ENCODE measurements at regions not wholly inside any gene's neighbourhood (a gene's known extent, or its start where the extent isn't known, plus 50 kb on each side); places are given as distances from the start of the nearest gene placed in this dataset.
"Not testable (repeated sequence)": the region's sequence is repeated elsewhere in the genome, so short reads cannot be mapped to it uniquely, and the experiment has no call there.

DNA sequence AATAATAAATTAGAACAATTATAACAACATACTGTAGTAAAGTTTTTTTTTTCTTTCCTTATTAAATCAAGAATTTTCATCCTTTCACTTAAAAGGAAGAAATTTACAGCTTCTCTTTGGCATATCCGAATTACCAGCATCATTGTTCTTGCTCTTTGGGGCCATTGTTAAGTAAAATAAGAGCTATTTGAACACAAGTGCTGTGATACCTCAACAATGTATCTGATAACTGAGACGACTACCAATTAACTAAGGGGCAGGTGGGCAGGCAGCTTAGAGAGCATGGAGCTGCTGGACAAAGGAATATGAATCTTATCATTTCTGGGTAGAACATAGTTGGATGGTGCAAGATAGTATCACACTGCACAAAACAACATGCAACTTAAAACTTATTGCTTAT, 719.9 kb upstream of the TMPRSS15 start:
- DNase-seq, result no peak

DNA sequence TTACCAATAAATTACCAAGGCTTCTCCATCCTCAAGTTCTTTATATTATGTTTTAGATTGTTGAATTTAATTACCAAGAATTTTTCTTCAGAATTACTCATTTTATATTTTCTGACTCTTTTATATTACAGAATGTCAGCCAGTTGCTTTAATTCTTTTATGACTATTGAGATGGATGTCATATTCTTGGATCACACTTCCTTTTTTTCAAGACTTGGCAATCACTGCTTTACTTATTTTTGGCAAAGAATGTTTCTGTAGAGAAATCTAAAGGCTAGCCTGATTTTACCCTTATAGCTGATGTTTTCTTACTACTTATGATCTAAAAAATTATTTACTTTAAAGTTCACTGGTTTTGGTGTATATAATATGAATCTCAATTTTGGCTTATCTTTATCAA, 721.1 kb upstream of the TMPRSS15 start:
- DNase-seq, result no peak

- DNase-seq, result no peak
Measured at GRCh38 chr21:19130379-19131028, 726.9 kb upstream of the TMPRSS15 start.

DNA sequence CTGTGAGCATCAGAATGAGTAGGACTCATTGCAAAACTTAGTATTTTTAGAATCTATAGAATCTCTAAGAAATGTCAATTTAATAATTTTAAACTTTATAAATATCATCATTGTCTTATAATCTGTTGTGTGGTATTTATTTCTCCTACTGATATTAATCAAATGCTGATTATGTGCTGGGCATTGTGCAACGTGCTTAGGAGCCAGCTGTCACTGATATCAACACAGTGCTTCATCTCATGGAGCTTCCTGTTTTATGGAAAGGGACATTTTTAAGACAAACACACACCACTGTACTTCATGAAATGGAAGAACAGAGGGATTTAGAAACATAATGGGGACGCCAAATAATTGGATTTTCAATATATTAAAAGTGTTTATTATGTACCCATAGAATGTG, 737.9 kb upstream of the TMPRSS15 start:
- no peak for DNase-seq

GRCh38 chr21:19145682-19146293, 742.2 kb upstream of the TMPRSS15 start:
- no peak for DNase-seq

DNA sequence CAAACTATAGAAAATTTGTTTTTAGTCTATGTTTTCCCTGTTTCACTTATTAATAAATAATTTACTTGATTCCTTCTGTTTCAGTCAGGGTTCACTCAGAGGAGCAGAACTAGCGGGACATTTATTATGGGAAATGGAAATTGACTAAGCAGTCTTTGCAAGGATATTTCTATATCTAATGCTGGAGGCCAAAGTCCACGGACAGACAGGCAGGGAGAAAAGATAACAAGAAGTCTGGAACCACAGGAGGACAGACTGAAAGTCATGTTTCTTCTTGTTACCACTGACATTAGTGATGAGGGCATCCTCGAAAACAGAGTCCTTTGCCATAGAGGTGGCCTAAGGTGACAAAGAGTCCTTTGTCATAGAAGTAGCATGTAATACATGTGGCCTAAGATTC, 744.5 kb upstream of the TMPRSS15 start:
- DNase-seq, result no peak

DNA sequence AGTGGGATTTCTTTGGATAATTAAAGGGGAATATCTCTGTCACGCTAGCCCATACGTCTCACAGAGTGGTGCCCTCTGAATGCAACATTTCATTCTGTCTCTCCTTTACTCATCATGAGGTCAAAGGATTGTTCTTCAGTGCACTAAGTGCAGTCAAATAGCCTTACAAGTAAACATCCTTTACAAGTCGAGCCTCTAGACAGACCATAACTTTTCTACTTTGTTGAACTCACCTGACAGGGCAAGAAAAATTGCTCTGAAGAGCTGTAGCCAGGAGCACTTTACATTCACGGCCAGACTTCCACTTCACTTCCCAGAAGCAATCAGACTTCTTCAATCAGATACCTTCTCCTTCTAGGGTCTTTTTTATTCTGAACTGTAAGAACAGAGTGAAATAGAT, 768.0 kb upstream of the TMPRSS15 start:
- DNase-seq, result no peak

GRCh38 chr21:19181604-19182140, 778.1 kb upstream of the TMPRSS15 start:
- no peak for DNase-seq

DNA sequence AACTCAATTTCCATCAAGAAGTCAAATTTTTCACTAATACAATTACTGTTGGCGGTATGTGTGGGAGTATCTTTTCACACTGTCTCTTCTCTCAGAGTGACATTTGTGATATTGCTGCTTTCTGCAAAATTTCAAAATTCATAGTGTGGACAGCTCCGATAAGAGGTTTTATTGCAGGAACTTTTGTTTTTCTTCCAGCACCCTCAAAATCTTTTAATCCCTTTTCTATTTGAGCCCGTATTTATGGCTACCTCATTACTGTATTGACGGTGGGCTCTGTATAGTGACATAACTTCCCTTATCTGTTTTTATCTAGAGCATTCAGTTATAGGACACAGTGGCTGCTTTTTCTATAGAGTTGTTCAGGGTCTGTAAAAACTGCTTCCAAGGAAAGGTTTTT, 794.4 kb upstream of the TMPRSS15 start:
- DNase-seq, result no peak

DNA sequence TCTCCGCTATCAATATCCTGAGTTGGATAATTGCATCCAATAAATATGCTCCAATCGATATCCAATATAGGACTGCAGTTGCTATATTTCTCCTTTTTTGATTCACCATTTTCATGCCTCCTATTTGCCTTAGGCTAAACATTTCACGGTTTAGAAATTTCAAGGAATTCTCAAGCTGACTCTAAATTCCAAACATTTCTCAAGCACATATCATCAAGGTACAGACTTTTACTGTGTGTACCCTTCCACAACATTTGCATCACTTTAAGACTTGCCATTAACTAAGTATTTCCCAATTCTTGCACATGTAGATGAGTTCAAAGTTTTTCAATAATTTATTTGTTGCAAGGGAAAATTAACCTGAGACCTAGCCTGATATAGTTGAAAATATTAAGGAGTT, 795.2 kb upstream of the TMPRSS15 start:
- DNase-seq, result no peak

- DNase-seq, result no peak
Measured at GRCh38 chr21:19218163-19218562, 814.6 kb upstream of the TMPRSS15 start.

DNA sequence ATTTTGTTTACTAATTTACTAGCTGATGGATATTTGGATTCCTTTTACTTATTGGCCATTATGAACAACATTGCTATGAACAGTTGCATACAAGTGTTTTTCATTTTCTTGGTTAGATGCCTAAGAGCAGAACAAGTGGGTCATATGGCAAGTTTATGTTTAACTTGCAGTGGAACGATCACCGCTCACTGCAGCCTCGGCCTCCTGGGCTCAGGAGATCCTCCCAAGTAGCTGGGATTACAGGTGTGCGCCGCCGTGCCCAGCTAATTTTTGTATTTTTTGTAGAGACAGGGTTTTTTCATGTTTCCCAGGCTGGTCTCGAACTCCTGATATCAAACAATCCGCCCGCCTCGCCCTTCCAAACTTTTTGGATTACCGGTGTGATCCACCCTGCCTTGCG, 820.5 kb upstream of the TMPRSS15 start:
- DNase-seq, result no peak

DNA sequence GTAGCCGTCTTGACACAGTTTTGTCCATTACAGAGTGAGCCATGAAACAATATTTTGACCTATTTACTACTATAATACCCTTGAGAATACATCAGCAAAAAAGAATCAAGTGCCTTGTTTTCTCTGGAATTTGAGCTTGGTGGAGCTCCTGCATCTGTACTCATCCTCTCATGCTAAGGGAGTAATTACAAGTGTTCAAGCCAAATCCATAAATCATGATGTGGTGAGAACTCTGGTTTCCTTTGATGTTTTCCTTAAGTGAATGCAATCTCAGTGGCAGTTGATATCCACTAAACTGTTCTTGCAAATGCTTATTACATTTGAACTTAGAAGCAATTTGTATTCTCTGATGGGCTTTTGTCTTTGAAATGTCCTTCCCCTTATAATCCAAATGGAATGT, 824.6 kb upstream of the TMPRSS15 start:
- DNase-seq, result no peak

DNA sequence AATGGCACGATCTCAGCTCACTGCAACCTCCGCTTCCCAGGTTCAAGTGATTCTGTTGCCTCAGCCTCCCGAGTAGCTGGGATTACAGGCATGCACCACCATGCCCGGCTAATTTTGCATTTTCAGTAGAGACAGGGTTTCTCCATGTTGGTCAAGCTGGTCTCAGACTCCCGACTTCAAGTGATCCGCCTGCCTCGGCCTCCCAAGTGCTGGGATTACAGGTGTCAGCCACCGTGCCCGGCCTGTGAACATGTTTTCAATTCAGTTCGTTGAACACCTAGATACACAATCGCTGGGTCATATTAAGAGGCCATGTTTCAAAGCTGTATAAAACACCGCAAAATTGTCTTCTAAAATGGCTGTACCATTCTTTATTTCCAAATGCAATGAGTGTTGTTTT, 830.3 kb upstream of the TMPRSS15 start:
- not testable (repeated sequence) for DNase-seq

- no peak for DNase-seq
Measured at GRCh38 chr21:19236209-19236608, 832.6 kb upstream of the TMPRSS15 start.

DNA sequence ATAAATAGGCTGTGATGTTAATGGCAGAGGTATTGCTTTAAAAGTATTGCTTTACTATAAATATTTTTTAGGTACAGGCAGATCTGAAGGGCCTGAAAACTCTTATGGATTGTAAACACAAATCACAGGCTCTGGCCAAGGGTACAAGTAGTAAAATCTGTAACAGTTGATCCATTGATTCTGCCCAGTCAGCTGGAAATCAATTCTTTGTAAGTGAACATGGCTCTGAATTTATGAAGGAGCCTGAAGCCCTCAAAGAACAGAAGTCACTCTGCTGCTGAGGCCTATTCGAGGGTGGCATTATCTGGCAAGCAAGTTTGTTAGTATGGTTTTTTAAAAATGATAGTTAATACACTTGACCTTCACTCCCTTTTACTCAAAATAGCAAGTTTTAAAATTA, 834.0 kb upstream of the TMPRSS15 start:
- DNase-seq, result no peak

GRCh38 chr21:19239696-19240095, 836.1 kb upstream of the TMPRSS15 start:
- DNase-seq, result no peak

- DNase-seq, result no peak
Measured at GRCh38 chr21:19244502-19245187, 841.1 kb upstream of the TMPRSS15 start.

GRCh38 chr21:19245188-19245580, 841.6 kb upstream of the TMPRSS15 start:
- DNase-seq, result no peak

DNA sequence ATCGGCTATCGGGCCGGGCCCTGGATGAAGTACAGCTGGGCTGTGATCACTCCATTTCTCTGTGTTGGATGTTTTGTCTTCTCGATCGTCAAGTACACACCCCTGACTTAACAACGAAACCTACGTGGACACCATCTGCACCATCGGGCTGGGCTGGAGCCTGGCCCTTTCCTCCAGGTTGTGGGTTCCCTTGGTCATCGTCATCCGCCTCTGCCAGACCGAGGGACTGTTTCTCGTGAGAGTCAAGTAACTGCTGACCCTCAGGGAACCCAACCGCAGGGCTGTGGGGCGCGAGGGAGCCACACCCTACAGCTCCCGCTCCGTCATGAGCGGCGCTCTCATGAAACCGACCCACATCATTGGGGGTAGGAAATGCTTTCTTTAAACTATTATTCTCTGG, 842.4 kb upstream of the TMPRSS15 start:
- no peak for DNase-seq

GRCh38 chr21:19256934-19257660, 853.5 kb upstream of the TMPRSS15 start:
- DNase-seq, result no peak

DNA sequence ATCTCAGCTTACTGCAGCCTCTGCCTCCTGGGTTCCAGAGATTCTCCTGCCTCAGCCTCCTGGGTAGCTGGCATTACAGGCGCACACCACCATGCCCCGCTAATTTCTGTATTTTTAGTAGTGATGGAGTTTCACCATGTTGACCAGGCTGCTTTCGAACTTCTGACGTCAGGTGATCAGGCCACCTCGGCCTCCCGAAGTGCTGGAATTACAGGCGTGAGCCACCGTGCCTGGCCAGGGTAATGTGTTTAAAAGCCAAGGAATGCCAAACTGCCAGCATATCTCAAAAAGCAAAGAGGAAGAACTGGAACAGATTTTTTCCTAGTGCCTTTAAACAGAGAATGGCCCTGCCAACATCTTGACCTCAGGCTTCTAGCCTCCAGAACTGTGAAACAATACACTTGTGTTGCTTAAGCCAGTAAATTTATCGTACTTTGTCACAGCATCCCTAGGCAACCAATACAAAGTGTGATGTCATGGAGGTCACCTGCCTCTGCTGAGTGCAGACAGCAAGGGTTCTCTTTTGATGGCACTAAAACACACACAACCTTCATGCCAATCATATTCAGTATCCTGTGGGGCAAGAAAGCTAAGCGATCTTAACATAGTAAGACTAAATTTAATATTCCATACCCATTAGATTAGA, 858.3 kb upstream of the TMPRSS15 start:
- DNase-seq, result no peak

- no peak for DNase-seq
Measured at GRCh38 chr21:19266636-19267035, 863.1 kb upstream of the TMPRSS15 start.

Measured in stimulated activated CD4-positive, alpha-beta T cell treated with anti-CD3 and anti-CD28 coated beads, Interleukin-4, amount 100 ng/mL, for 4 hours (primary cell).